Right forelimb (tissue), 1 donor: ENCODE measurements at regions not wholly inside any gene's neighbourhood (a gene's known extent, or its start where the extent isn't known, plus 50 kb on each side); places are given as distances from the start of the nearest gene placed in this dataset.

Experiments
- DNase-seq: peaks from one replicate; pipeline ENCODE4 v3.0.0-alpha.2; 2018

GRCh38 chr5:148951612-148952011, 111.2 kb downstream of the SH3TC2 start:
- DNase-seq = no peak

- no peak for DNase-seq
Measured at GRCh38 chr5:148952097-148952867, 110.6 kb downstream of the SH3TC2 start.

GRCh38 chr5:148953711-148954110, 109.2 kb downstream of the SH3TC2 start:
- DNase-seq = no peak
